Smooth muscle cell of the brain vasculature (primary cell): ENCODE measurements at regions not wholly inside any gene's neighbourhood (a gene's known extent, or its start where the extent isn't known, plus 50 kb on each side); places are given as distances from the start of the nearest gene placed in this dataset.

Experiments used
- DNase-seq: peaks from one replicate; pipeline ENCODE4 v3.0.0-alpha.2; 2012; ENCODE audit warnings: low read depth, low spot score

DNA sequence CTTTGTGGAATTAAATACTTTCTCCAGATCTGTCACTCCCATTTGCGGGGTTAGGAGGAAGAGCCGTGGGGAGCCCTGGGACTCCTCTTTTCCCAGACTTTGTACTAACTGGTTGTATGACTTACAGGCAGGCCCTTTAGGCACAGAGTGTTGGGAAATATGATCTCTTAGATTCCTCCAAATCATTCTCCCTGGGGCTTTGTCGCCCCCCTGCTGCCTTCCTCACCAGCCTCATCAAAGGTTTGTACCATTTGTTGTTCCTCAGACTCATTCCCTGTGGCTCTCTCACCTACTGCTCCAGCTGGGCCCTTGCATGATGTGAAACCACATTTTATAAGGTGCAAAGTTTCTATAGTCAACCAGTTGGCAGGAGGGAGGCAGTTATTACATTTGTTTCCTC lies 56.4 kb downstream of the CRYGS start:
- no peak for DNase-seq

DNA sequence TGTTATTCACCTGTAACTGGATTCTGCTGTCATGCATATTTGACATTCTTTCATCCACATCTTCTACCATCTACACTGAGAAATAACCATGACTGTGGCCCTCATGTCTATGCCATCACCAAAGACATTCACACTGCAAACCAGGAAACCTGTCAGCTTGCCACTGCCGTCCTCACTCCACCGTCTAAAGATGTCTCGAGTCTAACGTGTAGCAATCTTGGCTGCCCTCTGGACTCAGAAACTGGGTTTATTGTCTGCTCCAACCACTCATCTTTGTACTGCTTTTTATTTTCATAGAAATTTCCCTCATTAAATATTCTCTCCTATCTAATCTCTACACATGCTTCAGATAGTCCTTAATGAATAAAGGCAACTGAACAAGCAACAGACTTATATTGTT lies 57.1 kb downstream of the CRYGS start:
- no peak for DNase-seq

DNA sequence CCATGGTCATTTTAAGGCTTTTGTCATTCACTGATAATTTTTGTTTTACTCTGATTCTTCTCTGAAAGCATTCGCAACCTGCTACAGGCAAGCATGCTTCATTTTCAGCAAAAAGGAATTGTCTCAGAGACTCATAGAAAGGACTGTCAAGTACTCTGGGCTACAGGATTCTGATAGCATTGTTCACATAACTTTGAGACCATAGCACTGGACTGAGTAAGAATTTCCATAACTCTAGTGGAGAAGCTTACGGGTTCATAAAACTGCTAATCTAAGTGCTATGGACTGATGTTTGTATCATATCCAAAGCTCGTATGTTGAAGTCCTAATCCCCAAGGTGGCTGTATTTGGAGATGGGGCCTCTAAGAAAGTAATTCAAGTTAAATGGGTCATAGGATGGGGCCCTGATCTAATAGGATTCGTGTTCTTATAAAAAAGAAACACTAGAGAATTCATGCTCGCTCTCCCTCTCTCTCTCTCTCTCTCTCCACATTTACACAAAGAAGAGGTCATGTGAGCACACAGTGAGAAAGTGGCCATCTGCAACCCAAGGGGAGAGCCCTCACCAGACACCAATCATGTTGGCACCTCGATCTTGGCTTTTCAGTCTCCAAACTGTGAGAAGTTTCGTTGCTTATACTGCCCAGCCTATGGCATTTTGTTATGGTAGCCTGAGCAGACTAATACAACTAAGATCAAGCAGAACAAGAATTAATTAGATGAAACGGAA lies 60.4 kb downstream of the CRYGS start:
- DNase-seq: no peak

DNA sequence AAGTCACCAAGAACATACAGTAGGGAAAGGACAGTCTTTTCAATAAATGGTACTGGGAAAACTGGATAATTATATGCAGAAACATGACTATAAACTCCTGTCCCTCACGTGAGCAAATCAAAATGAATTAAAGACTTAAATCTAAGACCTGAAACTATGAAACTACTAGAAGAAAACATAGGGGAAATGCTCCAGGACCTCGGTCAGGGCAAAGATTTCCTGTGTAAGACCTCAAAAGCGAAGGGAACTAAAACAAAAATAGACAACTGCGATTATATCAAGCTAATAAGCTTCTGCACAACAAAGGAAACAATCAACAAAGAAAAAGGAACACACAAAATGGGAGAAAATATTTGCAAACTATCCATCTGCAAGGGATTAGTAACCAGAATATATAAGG lies 62.7 kb downstream of the CRYGS start:
- no peak for DNase-seq

DNA sequence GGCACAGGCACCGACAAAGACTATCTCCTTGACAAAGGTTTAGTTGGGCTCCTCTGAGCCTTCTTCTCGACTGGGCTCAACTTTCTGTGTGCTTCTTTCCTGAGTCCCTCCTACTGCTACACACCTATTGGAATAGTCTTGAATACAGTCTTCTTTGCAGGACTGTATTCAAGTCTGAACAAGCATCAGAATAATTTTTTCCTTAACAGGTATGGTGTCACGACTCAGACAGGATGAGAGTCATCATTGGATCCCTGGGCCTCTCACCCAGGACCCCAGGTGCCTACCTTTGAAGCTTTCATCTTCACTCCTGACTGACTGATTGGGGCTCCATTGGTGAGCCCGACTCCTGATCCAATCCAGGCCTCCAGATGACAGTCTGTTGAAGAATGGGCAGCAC lies 66.3 kb downstream of the CRYGS start:
- DNase-seq: no peak

DNA sequence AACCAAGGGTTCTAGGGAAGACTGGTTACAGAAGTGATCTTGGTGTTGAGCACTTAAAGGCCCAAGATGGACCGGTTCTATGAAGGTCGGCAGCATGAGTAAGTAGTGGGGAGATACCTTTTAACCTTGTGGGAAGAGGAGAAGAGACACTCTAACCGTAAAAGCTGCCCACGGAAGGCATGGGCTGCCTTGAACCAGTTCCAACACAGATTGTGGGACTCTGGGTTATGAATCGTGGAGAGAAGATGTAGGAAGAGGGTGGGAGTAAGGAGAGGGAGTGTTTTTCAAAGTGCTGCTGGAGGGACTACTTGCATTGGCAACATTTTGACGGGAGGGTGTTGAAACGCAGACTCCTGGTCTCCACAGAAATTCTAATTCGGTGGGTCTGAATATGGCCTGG lies 67.1 kb downstream of the CRYGS start:
- no peak for DNase-seq

DNA sequence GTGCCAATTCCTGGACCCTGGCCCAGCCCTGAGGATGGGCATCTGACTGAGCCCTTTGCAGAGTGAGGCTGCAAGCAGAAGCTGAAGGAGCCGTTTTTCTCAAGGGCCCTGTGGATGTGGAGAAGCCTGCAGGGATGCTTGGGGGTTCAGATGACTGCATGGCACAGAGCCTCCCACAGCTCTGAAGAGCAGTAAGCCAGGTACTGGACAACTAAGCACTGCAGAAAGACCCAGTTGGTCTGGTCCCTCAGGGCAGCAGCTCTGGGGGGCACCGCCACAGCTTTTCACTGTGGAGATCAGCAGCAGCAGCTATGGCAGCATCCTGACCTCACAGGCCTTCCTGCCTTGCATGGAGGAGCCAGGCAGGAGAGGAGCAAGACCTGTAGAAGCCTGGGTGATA lies 67.6 kb downstream of the CRYGS start:
- DNase-seq: no peak

DNA sequence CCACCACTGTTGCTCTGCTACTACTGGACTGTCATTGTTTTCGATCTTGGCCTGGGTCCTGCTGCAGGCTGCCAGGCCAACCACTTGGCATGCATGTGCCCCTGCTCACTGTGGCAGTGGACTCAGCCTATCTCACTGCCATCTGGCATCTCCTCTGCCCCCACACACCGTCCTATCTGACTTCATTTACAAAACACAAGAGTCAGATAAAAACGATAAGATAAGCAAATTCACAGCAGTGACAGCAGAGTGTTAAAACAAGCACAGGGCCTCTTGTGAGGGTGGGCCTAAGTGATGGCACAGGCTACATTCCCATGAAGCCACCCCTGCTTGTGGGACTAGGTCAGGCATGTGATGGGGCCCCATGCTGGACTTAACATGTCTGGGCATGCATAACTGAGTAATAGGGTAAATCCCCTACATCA lies 68.1 kb downstream of the CRYGS start:
- DNase-seq: no peak

DNA sequence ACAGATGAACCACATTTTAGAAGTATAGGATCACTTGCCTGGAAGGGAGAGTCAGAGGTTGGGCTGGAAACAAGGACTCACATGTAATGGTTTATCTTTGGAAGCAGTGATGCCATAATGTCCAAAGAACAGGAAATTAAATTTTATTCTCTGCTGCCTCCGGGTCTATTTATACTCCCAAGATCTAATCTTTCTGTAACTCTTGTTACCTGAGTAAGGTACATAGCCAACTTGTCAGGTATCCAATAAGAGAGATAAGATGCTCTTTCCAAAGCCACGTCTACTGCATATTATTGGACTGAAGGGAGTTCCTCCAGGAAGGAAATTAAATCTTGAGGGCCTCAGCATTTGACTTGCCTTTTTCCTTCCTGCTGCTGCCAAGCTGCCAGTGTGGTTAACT lies 71.0 kb downstream of the CRYGS start:
- DNase-seq: no peak

DNA sequence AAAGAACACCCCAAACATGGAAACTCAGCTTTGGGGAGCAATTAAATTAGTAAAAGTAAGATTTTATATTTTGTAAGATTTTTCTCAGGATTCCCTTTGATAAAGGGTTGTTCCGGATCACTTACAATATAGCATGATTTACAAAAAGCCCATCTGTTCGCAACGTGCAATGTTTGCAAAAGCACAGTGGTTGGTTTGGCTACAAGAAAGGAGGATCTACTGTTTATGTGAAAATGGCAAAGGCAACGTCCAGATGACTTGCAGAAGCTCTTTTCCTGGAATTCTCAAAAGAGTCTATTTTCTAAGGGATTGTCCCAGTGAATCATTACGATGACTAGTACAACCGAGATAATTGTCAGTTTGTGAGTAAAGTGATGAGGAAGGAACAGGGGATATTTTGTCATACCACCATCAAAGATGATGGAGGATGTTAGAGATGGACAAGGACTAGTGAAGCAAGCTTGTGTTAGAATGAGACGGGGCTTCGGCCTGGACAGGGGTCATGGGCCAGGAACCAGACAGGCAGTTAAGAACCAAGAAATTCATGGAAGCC lies 71.6 kb downstream of the CRYGS start:
- DNase-seq: no peak

DNA sequence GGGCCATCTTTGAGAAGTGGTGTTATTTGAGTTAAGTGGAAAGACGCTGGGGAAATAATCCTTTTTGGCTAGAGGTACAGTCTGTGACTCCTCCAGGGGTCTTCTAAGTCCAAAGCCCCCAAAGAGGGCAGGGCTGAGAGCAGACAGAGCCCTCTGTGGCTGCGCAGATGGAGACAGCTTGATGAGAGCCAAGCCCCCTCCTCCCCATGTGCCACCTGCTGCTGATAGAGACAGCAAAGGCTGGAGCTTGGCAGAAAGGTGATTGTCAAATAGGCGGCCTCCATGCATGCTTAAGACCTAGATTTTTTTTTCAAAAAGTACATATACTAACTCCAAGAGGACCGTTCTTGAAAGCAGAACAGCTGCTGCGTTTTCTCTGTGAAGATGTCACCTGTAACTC lies 72.4 kb downstream of the CRYGS start:
- no peak for DNase-seq

DNA sequence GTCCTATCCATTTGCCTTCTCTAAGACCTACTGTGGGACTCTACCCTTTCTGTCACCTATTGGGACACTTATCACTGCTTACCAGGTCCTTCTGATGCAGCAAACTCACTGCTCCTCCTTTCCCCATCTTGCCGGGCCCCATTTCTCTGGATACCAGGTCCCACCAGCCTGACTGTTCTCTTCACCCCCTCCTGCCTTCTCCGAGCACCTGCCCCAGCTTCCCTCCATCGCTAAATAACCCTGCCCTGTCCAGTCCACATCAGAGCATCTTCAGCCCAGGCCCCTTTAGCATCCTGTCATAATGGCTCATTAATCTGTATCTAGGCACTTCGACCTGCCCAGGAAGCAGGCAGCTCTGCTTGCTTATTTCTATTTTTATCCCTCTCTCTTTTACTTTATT lies 74.7 kb downstream of the CRYGS start:
- no peak for DNase-seq

DNA sequence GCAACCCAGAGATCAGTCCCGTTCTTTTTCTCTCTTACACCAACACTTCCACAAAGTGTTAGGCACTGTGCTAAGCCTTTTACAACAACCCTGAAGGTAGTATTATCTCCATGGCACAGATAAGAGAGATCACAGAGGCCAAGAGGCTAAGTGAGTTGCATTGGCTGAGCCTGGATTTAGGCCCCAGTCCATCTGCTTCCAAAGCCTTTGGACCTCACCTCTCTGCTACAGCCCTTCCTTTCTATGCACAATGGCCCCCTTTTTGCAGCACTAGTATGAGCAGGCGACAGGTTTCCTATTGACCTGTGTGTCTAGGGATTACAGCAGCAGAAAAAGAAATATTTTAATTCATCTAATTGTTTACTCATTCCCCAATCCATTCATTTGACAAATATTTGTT lies 76.2 kb downstream of the CRYGS start:
- no peak for DNase-seq

DNA sequence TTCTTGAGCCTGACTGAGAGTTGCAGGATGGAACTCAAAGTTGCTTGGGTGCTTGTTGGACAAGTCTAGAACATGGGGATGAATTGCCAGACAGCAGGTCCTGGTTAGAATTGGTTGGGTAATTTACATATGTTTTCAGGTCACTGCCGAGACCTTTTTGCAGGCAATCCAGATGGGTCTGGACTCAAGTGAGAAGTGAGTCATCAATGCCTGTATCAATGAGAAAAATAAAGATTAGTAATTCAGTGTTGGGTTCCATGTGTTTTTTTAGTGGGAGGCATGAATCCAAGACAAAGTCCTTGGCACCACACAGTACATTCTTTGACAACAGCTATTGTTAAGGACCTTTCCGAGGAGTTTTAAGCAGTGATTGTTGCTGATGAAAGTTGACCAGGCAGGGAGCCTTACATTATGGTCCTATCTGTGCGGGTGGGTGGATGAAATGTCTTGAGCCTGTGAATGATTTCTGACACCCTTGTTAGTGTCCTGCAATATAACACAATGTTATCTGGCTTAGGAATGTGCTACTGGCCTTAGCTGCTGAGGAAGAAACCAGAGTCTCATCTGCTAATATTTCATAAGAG lies 77.7 kb downstream of the CRYGS start:
- DNase-seq: no peak

DNA sequence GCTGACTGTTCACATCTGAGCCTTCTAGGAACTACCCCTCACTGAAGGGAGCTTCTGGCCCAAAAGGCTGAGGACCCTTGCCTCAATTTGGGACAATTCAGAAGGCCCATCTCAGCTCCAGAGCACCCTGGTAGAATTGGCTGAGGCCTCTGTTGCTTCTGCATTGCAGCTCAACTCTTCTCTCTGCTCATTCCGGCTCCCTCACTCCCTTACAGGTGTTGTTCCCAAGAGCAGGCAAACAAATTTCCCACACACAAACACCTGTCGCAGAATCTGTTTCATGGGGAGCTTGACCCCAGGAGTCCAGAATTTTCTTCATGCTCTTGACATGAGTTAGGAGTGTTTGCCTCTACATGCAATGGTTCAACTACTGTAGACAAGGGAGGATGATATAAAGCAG lies 78.7 kb downstream of the CRYGS start:
- no peak for DNase-seq

DNA sequence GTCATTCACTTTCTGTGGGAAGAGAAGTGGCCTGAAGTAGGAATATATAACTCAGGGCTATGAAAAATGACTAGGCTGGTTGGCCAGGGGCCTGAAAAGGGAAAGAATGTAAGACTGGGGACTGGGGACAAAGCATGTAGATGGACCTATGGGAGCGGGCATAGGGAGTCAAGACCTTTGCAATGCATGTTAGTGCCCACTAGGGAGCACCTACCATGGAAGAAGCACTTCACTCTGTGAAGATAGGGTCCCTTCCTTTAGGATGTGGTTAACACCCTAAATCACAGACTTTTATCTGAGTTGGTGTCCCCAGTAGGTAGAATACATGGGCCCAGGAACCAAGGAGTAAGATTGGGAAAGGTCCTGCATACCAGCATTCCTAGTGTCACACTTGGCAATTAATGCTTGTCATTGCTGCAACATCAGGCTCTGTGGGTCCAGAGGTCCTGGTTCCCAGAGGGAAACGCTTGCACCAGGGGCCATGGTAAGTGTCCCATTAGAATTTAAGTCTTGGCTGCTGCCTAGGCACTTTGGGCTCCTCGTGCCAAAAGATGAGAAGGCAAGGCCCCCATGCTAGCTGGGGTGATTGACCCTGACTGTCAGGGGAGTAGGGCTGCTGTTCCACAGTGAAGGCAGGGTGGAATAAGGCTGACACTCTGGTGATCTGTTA lies 79.6 kb downstream of the CRYGS start:
- DNase-seq: no peak

DNA sequence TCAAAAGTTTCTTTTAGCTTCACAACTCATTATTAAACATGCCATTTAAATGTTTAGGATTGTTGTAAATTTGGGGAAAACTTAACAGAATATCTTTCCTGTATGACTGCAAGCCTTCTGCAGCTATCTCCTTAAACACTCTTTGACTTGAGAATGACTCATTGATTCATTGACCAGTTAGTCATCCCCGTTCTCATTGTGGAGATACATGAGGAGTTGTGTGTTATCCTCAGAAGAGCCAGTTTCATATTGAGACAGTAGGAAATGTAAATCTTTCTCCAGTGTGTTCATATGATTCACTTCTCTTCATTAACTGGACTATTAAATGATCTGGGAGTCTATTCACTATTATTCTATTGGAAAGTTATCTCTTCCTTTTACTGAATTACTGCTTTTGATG lies 83.0 kb downstream of the CRYGS start:
- no peak for DNase-seq

DNA sequence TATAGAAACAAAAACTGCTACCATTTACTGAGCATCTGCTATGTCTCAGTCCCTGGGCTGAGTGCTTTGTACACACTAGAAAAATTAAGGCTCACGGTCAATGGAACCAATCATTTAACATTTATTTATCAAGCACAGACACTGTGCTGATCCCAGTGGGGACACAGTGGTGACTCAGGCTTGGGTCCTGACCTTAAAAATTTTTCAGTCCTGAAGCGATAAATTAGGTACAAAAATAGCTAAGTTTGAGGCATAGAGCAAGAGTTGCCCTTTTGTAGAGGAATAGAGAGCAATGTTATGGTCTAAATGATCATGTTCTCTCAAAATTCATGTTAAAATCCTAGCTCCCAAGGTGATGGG lies 85.1 kb downstream of the CRYGS start:
- no peak for DNase-seq

DNA sequence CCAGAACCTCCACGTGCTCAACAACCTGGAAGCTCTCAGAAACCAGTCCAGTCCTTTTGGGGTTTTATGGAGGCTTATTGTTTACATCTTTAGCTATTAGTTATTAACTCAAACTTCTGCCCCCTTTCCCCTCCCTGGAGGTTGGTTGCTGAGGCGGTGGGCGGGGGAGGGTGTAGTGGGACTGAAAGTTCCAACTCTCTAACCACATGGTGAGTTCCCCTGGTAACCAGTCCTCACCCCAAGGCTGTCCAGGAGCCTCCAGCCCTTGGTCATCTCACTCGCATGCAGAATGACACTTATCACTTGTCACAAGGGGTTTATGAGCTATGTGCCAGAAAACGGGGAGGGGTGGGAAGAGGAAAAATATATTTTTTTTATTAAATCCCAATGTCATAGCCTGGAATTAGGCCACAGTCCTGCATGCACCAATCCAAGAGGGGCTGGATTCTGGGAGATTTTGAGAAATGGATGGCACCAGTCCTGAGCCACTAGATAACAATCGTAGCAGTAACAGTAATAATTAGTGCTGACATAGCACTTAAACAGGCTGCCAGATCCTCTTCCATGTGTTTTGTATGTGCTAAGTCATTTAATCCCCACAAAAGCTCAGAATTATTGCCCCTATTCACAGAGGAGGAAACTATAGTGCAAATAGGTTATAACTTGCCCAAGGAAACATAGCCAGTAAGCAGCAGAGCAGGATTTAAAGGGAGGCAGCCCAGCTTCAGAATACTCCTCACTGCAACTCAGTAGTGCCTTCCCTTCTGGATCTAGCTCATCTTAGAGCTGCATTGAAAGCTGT lies 85.7 kb downstream of the CRYGS start:
- DNase-seq: no peak

DNA sequence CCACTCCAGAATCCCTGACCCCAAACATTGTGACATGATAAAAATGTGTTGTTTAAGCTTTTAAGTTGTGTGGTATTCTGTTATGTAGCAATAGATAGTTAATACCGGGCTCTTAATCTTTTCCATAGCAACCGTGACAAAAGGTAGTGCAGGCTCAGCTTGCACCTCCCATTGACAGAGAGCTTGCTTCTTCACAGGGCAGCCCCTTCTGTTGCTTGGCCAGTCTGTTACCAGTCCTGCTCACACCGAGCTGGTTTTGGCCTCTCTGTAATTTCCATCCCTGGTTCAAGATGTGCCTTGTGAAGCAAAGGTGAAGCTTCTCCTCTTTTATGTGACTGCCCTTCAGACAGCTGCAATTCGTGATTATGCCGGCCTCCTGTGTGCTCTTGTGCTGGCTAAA lies 86.9 kb downstream of the CRYGS start:
- no peak for DNase-seq

DNA sequence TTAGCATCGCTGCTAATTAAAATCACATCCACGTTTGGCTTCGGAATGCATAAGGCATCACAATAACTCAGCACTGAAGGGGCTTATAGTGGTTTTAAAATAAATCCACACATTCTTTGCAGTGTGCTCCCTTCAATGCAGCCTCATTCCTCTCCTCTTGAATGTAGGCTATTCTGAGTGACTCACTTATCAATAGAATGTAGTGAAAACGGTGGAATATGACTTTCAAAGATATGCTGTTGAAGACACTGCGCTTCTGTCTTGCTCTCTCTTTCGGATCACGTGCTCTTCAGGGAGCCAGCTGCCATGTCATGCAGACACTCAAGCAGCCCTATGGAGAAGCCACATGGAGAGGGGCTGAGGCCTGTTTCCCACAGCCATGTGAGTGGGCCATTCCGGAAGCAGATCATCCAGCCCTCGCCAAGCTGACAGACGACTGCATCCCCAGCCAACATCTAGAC lies 87.4 kb downstream of the CRYGS start:
- no peak for DNase-seq
